ENCODE measurements at regions not wholly inside any gene's neighbourhood (a gene's known extent, or its start where the extent isn't known, plus 50 kb on each side); places are given as distances from the start of the nearest gene placed in this dataset.

DNA sequence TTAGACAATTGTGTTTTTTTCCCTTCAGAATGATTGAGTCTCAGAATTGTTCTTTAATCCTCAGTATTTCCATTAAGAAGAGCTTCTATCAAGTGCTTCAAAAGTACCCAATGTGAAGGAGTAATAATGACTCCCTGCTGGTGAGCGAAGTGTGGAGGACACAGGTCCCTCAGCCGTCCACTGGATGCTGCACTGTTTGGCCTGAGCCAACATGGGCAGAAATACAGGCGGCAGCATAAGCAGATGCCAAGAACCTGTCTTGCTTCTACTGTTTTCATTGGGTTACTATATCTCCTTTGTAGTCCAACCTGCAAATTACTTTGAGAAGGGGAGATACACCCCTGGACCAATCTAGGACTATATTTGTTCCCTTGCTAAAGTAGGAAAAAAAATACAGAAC lies 55.3 kb upstream of the DPH5 start:
- DNase-seq: no peak

DNA sequence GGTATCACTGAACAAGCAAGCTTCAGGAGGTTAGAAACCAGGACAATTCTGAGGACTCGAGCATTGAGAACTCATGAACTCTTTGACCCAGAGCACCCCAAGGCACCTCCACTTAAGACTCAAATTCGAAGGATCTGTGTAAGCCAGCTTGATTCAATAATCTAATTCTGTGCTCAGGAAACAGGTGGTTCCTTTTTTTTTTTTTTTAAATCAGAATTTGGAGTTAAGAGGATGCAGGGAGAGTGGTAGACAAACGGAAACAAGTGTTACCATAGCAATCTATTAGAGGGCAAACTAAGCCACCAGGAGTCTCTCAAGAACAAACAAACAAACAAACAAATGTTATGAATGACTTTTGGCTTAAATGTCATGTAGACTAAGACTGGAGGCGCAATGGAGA lies 53.8 kb upstream of the DPH5 start:
- no peak for DNase-seq

DNA sequence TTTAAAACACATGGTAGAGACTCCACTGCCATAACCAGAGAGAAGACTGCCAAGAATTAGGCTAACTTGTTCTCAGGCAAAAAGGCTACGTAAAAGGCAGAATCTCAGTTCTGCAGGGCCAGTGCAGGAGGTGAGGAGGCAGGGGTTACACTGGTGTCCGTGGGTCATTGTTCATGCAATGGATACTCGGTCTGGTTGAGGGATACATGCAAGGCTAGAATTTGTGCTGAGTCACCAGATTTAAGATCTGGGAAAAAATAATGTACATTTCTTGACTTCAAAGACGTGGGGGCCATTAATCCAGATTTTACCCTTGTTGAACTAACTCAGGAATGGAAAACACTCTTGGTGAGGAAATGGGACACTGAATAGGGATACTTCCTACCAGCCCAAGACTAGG lies 52.3 kb upstream of the DPH5 start:
- no peak for DNase-seq

DNA sequence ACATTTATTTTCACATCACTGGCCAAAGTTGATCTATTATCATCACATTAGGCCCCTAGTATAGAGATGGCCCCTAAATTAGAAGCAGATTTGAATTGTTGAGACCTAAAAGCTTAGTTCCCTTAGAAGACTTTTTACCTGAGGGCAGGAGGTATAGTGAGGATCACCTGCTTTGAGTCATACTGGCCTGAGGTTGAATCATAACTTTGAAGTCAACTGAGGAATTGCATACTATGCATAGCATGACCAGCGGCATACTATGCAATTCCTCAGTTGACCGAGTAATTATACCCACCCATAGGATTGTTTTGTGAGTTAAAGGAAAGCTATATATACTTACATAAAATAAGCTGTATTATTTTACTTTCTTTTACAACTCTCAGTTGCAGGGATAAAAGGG lies 50.3 kb upstream of the DPH5 start:
- DNase-seq: no peak
